ENCODE measurements at regions not wholly inside any gene's neighbourhood (a gene's known extent, or its start where the extent isn't known, plus 50 kb on each side); places are given as distances from the start of the nearest gene placed in this dataset.

DNA sequence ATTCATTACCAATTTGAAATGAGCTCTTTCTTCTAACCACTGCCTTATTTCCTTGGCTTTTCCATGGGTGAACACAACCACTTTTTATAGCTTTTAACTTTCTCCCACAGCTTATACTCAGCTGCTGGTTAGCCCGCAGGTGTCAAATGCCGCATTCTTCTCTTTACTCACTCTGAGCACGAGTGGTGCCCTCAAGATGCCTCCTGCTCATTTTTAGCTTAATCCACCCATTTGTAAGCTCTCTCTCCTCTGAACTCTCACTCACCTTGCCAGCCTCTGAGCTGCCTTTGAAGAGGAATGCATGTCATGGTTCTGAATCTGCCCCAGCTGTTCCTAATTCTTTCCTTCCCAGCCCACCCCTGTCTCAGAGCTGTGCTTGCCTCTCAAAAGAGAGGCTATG lies 449.4 kb upstream of the PRICKLE1 start:
- Histone ChIP-seq H3K9me3 (ENCODE audit: control insufficient read depth, low read depth, low read length) (no peaks in the 10 kb centered on the region), H3K14ac (ENCODE audit: insufficient read depth, low read length) (no peak overlapping the region), H3K23ac (ENCODE audit: insufficient read length, low read depth, low read length) (no peak overlapping the region), H3K27me3 (ENCODE audit: insufficient read depth, low read length) (no peaks in the 10 kb centered on the region), H3K18ac (ENCODE audit: insufficient read length, low read depth, low read length) (no peak overlapping the region), H4K91ac (ENCODE audit: insufficient read length, low read depth, low read length) (no peak overlapping the region), H4K20me1 (ENCODE audit: control insufficient read depth, insufficient read depth, insufficient read length) (no peaks in the 10 kb centered on the region), H2BK20ac (ENCODE audit: low read depth, low read length, poor library complexity, severe bottlenecking) (no peak overlapping the region), H2AK5ac (ENCODE audit: insufficient read length, low read length) (no peak overlapping the region), H3K23me2 (ENCODE audit: insufficient read length, low read depth, low read length, poor library complexity, severe bottlenecking) (no peaks in the 10 kb centered on the region), H2BK12ac (ENCODE audit: insufficient read length, low read depth, low read length) (no peak overlapping the region), H3K4me1 (ENCODE audit: insufficient read depth, low read length) (no peaks in the 10 kb centered on the region), H3K27ac (ENCODE audit: insufficient read length, low read depth, low read length) (no peak overlapping the region), H2BK5ac (ENCODE audit: insufficient read length, low read length) (no peak overlapping the region), H2AFZ (ENCODE audit: low read length) (no peak overlapping the region), H2BK120ac (ENCODE audit: low read depth, low read length, poor library complexity, severe bottlenecking) (no peak overlapping the region), H3K79me1 (ENCODE audit: insufficient read depth, low read depth, low read length, poor library complexity, severe bottlenecking) (no peaks in the 10 kb centered on the region), H3K56ac (ENCODE audit: insufficient read length, low read depth, low read length) (no peak overlapping the region), H3K79me2 (ENCODE audit: insufficient read depth, low read length) (no peaks in the 10 kb centered on the region), H3T11ph (ENCODE audit: low read length) (no peak overlapping the region), H3K9ac (ENCODE audit: extremely low read depth, insufficient read length, low read length) (no peak overlapping the region), H2BK15ac (ENCODE audit: low read depth, low read length) (no peak overlapping the region), H3K4ac (ENCODE audit: low read depth, low read length) (no peak overlapping the region), H4K8ac (replicated peaks; ENCODE audit: insufficient read length, low read depth, low read length) (no peak overlapping the region), H4K5ac (ENCODE audit: insufficient read length, low read depth, low read length) (no peak overlapping the region), H3K4me2 (ENCODE audit: insufficient read depth, insufficient read length, low read length) (no peak overlapping the region)
- TF ChIP-seq, protein P1, sequence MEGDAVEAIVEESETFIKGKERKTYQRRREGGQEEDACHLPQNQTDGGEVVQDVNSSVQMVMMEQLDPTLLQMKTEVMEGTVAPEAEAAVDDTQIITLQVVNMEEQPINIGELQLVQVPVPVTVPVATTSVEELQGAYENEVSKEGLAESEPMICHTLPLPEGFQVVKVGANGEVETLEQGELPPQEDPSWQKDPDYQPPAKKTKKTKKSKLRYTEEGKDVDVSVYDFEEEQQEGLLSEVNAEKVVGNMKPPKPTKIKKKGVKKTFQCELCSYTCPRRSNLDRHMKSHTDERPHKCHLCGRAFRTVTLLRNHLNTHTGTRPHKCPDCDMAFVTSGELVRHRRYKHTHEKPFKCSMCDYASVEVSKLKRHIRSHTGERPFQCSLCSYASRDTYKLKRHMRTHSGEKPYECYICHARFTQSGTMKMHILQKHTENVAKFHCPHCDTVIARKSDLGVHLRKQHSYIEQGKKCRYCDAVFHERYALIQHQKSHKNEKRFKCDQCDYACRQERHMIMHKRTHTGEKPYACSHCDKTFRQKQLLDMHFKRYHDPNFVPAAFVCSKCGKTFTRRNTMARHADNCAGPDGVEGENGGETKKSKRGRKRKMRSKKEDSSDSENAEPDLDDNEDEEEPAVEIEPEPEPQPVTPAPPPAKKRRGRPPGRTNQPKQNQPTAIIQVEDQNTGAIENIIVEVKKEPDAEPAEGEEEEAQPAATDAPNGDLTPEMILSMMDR (conservative IDR thresholded peaks at IDR 0.05), result no peak
- no CpG with 5 or more reads among the region's 3 CpGs for WGBS (ENCODE audit: extremely low coverage, insufficient read length, low lambda C conversion rate)
- Mint-ChIP-seq H3K27ac (no peak overlapping the region), H3K36me3 (ENCODE audit: insufficient read depth in 1 of 3, low read depth in 3 of 3) (peaks cover 0 to 3% (median 0%) of the 10 kb centered on the region in 3 experiments; a peak in 1 of 7 replicates), H3K9me3 (peaks cover 0 to 2% of the 10 kb centered on the region in 2 experiments; a peak in 3 of 5 replicates), H3K4me3 (no peak overlapping the region), H3K27me3 (ENCODE audit: low read depth) (no peaks in the 10 kb centered on the region; the same call in 1 of the 2 replicates), H3K4me1 (peaks cover 4 to 7% of the 10 kb centered on the region in 2 experiments)
- DNase-seq, result no peak
